CD8-positive, alpha-beta memory T cell (primary cell): ENCODE measurements at regions not wholly inside any gene's neighbourhood (a gene's known extent, or its start where the extent isn't known, plus 50 kb on each side); places are given as distances from the start of the nearest gene placed in this dataset.
A peak's percentile ranks its signal among the peaks of the same experiment; 100 is the strongest.

Experiments
- CTCF ChIA-PET: fragments of 350-600 bp; sonication (Branson Sonifier 250); formaldehyde crosslinking; loops from one replicate; lab custom pipeline; 2021; ENCODE audit warnings: antibody characterized with exemption; lab: Charles Lee
- POLR2A ChIA-PET: fragments of 350-600 bp; sonication (Branson Sonifier 250); formaldehyde crosslinking; loops from one replicate; lab custom pipeline; 2021; ENCODE audit warnings: antibody characterized with exemption; lab: Charles Lee
- DNase-seq, 5 donors: peaks; one replicate each; pipeline versions ENCODE4 v3.0.0 to v3.0.0-alpha.2; 2020 to 2022; ENCODE audit warnings: mixed read lengths in 1 of 5
- H3K27ac ChIP-seq: one replicate; pipeline ENCODE4 v1.7.0; 2013; ENCODE audit warnings: low read depth, mild to moderate bottlenecking, low read length, moderate library complexity
- H3K27me3 ChIP-seq: 2 replicates; pipeline ENCODE4 v1.7.0; 2013; ENCODE audit warnings: low read length, mild to moderate bottlenecking; ENCODE audit not compliant: insufficient read depth, poor library complexity, severe bottlenecking
- H3K36me3 ChIP-seq: 2 replicates; pipeline ENCODE4 v1.7.0; 2013; ENCODE audit warnings: mild to moderate bottlenecking, low read length, moderate library complexity; ENCODE audit not compliant: insufficient read depth
- H3K4me1 ChIP-seq: 2 replicates; pipeline ENCODE4 v1.7.0; 2013; ENCODE audit warnings: mild to moderate bottlenecking, low read length, moderate library complexity; ENCODE audit not compliant: insufficient read depth
- H3K4me3 ChIP-seq: 2 replicates; pipeline ENCODE4 v1.7.0; 2013; ENCODE audit warnings: mild to moderate bottlenecking, low read length
- H3K9me3 ChIP-seq: 2 replicates; pipeline ENCODE4 v1.7.0; 2013; ENCODE audit warnings: mild to moderate bottlenecking, low read length
- H3K27ac Mint-ChIP-seq, 8 donors: one replicate each; pipeline ENCODE4 v1.8.0; 2020 to 2021; ENCODE audit warnings: mixed read lengths in 8 of 8, mild to moderate bottlenecking in 6 of 8, inconsistent platforms in 3 of 8, moderate library complexity in 3 of 8
- H3K27me3 Mint-ChIP-seq, 2 donors: one replicate each; pipeline ENCODE4 v1.8.0; 2020 to 2021; ENCODE audit warnings: mixed read lengths in 2 of 2, mild to moderate bottlenecking in 1 of 2, moderate library complexity in 1 of 2
- H3K36me3 Mint-ChIP-seq, 3 donors: one replicate each; pipeline ENCODE4 v1.8.0; 2020 to 2021; ENCODE audit warnings: mixed read lengths in 3 of 3, inconsistent platforms in 1 of 3, mild to moderate bottlenecking in 1 of 3
- H3K4me1 Mint-ChIP-seq, 3 donors: one replicate each; pipeline ENCODE4 v1.8.0; 2020 to 2021; ENCODE audit warnings: mixed read lengths in 3 of 3, inconsistent platforms in 1 of 3, mild to moderate bottlenecking in 1 of 3
- H3K4me3 Mint-ChIP-seq, 7 donors: one replicate each; pipeline ENCODE4 v1.8.0; 2020 to 2021; ENCODE audit warnings: mixed read lengths in 7 of 7, mild to moderate bottlenecking in 6 of 7, moderate library complexity in 4 of 7, inconsistent platforms in 2 of 7
- H3K9me3 Mint-ChIP-seq, 5 donors: one replicate each; pipeline ENCODE4 v1.8.0; 2020 to 2022; ENCODE audit warnings: mixed read lengths in 5 of 5, mild to moderate bottlenecking in 3 of 5, moderate library complexity in 2 of 5, inconsistent platforms in 1 of 5

DNA sequence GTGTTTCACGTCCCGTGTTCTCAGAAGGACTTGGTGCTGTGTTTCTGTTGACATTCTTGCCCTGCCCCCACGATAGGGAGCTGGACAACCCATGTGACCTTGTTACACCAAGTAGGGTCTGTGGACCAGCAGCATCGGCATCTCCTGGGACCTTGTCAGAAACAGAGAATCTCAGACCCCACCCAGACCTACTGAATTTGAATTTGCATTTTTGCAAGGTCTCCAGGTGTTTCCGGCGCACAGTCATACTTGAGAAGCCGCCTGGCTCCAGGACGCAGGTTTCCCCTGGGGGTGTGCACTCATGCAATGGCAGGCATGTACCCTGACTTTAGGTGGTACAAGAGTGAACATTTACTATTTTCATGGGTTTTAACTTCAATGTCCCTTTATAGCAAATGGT is 117.9 kb downstream of the TLE3 start:
- Mint-ChIP-seq H3K27me3 (peaks cover 32 to 62% of the 10 kb centered on the region in 2 donors), H3K36me3 (no peaks in the 10 kb centered on the region), H3K4me1 (no peaks in the 10 kb centered on the region), H3K9me3 (peaks cover 0 to 1% (median 0%) of the 10 kb centered on the region in 5 donors), H3K27ac (no peak overlapping the region), H3K4me3 (no peak overlapping the region)
- no peak overlapping the region for H3K4me3 ChIP-seq
- no peak overlapping the region for H3K27ac ChIP-seq
- ChIA-PET CTCF (no interaction called here), POLR2A (no interaction called here)
- DNase-seq, result peak in 1 of 5 donors; percentile 1
- H3K9me3 ChIP-seq, result no peaks in the 10 kb centered on the region
- H3K27me3 ChIP-seq, result peaks cover 3% of the 10 kb centered on the region
- H3K36me3 ChIP-seq, result no peaks in the 10 kb centered on the region
- H3K4me1 ChIP-seq, result no peaks in the 10 kb centered on the region

DNA sequence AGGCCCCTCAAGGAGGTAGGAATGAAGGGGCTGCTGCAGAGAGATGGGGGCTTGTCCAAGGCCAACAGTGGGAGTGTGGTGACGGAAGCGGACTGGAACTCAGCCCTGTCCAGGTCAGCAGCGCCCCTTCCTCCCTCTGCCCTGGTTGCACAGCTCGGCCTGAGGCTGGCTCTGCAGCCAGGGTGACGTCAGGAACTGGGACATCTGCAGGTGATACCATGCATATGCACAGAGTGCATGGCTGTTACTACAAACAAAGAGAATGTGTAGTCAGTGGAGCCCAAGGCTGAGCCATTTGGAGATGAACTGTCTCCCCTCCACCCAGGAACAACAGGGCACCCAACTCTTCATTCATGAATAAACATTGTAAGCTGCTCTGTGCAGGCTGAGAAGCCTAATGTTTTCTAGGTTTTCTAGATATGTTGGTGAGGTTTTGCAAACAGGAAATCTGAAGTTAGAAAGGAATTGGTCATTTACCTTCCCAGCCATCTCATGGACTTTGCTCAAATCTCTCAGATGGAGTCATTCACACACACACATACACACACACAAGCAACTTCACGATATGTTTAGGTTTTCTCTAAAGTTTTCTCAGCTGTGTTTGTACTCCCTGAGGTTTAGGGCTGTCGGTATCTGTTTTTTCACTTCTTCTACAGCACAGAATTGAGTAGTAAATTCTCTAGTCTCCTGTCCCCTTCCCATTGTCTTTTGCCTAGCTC is 117.2 kb downstream of the TLE3 start:
- Histone ChIP-seq H3K27me3 (peaks cover 3% of the 10 kb centered on the region), H3K4me1 (no peaks in the 10 kb centered on the region), H3K4me3 (no peak overlapping the region), H3K9me3 (no peaks in the 10 kb centered on the region), H3K36me3 (no peaks in the 10 kb centered on the region), H3K27ac (no peak overlapping the region)
- Mint-ChIP-seq H3K4me1 (no peaks in the 10 kb centered on the region), H3K27ac (no peak overlapping the region), H3K27me3 (peaks cover 37 to 62% of the 10 kb centered on the region in 2 donors), H3K36me3 (no peaks in the 10 kb centered on the region), H3K4me3 (no peak overlapping the region), H3K9me3 (peaks cover 0 to 1% (median 0%) of the 10 kb centered on the region in 5 donors)
- no peak for DNase-seq
- ChIA-PET POLR2A (no interaction called here), CTCF (no interaction called here)

DNA sequence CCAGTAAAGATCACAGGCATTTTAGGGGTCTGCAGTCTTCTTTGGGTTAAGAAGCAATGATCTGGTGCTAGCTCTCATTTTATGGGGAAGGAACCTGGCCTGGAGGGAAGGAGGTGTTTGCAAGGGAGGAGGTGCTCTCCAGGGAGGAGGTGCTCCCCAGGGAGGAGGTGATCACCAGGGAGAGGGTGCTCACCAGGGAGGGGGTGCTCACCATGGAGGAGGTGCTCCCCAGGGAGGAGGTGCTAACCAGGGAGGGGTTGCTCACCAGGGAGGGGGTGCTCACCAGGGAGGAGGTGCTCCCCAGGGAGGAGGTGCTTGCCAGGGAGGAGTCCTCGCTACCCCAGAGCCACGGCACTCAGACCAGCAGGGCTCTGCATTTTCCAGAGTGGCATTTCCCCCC is 115.7 kb downstream of the TLE3 start:
- ChIA-PET CTCF (no interaction called here), POLR2A (no interaction called here)
- H3K27me3 Mint-ChIP-seq, result peaks cover 32 to 67% of the 10 kb centered on the region in 2 donors
- H3K4me1 Mint-ChIP-seq, result no peaks in the 10 kb centered on the region
- no peaks in the 10 kb centered on the region for H3K36me3 Mint-ChIP-seq
- no peaks in the 10 kb centered on the region for H3K9me3 ChIP-seq
- H3K27me3 ChIP-seq, result peaks cover 3% of the 10 kb centered on the region
- no peak overlapping the region for H3K27ac ChIP-seq
- H3K27ac Mint-ChIP-seq, result no peak overlapping the region
- no peak overlapping the region for H3K4me3 Mint-ChIP-seq
- no peak for DNase-seq
- H3K9me3 Mint-ChIP-seq, result no peaks in the 10 kb centered on the region
- no peak overlapping the region for H3K4me3 ChIP-seq
- no peaks in the 10 kb centered on the region for H3K4me1 ChIP-seq
- no peaks in the 10 kb centered on the region for H3K36me3 ChIP-seq

DNA sequence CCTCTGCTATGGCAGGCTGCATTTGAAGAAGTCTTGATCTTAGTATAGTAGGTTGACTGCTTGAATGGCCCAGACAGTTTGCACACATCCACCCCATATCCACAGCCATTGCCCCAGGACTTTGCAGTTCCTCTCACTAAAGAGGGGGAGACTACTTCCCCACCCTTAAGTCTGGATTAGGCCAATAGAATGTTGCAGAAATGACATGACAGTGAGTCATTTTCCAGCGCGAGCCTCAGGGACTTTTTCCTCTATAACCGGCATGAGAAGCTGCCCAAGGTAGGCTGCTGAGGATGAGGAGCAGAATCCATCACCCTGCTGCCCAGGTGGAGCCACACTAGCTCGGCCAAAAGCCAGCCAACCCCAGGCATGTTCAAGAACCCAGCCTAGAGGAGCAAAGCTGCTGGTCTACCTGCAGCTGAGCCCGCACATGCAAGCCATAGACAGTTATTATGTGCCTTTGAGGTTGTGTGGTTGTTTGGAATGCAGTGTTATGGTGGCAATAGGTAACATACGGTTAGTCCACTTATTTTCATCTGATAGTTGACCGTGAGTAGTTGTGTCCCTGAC is 113.9 kb downstream of the TLE3 start:
- H3K27ac Mint-ChIP-seq, result no peak overlapping the region
- ChIA-PET CTCF (no interaction called here), POLR2A (no interaction called here)
- no peak overlapping the region for H3K4me3 Mint-ChIP-seq
- H3K27me3 Mint-ChIP-seq, result peaks cover 38 to 67% of the 10 kb centered on the region in 2 donors
- no peaks in the 10 kb centered on the region for H3K9me3 ChIP-seq
- no peaks in the 10 kb centered on the region for H3K4me1 Mint-ChIP-seq
- H3K27me3 ChIP-seq, result peaks cover 3% of the 10 kb centered on the region
- H3K9me3 Mint-ChIP-seq, result no peaks in the 10 kb centered on the region
- H3K36me3 Mint-ChIP-seq, result no peaks in the 10 kb centered on the region
- H3K4me1 ChIP-seq, result no peaks in the 10 kb centered on the region
- no peak overlapping the region for H3K27ac ChIP-seq
- H3K4me3 ChIP-seq, result no peak overlapping the region
- no peaks in the 10 kb centered on the region for H3K36me3 ChIP-seq
- DNase-seq, result no peak

DNA sequence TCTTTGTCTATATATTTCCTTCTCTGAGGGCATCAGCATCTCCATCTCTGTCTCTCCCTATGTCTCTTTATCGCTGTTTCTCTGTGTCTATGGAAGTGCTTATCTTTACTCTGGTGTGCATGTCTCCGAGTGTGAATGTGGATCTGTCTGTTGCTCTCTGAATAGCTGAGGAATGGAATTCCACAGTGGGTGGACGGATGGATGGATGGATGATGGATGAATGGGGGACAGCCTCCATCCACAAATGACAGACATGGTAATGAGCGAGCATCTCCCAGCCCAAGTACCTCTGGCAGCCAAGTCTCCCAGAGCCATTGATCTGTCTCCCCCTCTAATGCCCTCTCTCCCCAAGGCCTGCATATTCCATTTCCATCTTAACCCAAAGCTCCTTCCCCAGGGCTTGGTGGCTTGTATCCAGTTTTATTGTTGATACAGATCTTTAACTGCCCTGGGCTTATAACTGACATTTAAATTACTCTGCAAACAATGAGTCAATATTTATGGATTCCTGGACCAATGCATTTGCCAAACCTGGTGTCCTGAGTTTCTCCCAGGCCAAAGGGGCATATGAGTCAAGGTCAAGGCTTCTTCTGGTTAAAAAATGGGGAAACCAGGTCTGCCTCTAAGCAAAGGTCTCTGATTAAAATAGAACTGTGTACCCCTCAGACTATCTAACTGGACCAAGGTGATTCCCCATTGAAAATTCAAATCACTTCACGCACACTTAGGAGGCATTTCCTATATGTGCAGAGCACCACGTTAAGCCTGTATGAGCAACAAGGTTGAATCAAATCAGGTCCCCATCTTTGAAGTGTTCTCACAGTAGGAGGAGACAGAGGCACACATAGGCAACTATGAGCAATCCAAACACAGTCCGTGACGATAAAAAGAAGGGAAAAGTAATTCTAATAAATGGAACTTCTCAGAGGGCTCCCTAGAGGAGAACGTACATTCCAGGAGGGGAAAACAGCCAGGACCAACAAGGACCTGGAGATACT is 109.9 kb downstream of the TLE3 start:
- DNase-seq, result no peak
- Histone ChIP-seq H3K36me3 (no peaks in the 10 kb centered on the region), H3K4me3 (no peak overlapping the region), H3K27ac (no peak overlapping the region), H3K9me3 (no peaks in the 10 kb centered on the region), H3K27me3 (peaks cover 3% of the 10 kb centered on the region), H3K4me1 (no peaks in the 10 kb centered on the region)
- Mint-ChIP-seq H3K27me3 (peaks cover 25 to 53% of the 10 kb centered on the region in 2 donors), H3K4me1 (no peaks in the 10 kb centered on the region), H3K4me3 (no peak overlapping the region), H3K9me3 (no peaks in the 10 kb centered on the region), H3K36me3 (no peaks in the 10 kb centered on the region), H3K27ac (peak overlapping the region in 1 of 8 donors; percentile 52)
- ChIA-PET CTCF (no interaction called here), POLR2A (no interaction called here)

DNA sequence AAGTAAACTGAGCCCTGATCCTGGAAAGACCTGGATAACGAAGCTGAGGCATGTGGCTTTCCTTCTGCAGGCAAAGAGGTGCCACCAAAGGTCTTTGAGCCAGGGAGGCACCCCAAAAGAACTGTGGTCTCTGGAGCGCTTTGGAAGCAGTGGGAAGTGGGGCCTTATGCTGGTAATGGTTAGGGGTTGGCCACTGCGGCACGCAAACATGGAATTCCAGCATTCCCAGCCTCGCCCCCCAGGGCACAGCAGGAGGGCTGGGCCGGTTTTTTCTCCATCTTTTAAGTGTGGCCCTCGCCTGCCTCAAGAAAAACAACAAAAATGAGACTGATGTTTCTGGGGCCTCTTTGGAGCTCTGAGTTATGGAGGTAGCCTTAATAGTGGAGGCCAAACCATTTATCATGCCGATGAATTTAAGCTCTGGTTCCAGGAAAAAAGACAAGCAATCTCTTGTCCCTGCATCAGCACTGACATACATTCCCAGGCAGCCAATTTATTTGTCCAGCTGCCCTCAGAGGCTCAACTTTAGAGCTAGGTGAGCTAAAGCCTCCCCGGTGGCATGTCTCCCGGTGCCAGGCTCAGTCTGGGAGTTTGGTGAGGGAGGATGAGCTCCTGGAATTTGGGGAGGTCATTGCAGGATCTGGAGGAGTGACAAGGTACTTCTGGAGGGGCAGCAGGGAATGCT is 109.0 kb downstream of the TLE3 start:
- CTCF ChIA-PET, result no interaction called here
- no peaks in the 10 kb centered on the region for H3K4me1 ChIP-seq
- H3K27me3 ChIP-seq, result peaks cover 3% of the 10 kb centered on the region
- no peak overlapping the region for H3K4me3 Mint-ChIP-seq
- H3K27ac ChIP-seq, result no peak overlapping the region
- POLR2A ChIA-PET, result no interaction called here
- H3K4me1 Mint-ChIP-seq, result no peaks in the 10 kb centered on the region
- H3K27ac Mint-ChIP-seq, result no peak overlapping the region
- no peak overlapping the region for H3K4me3 ChIP-seq
- no peaks in the 10 kb centered on the region for H3K36me3 ChIP-seq
- H3K27me3 Mint-ChIP-seq, result peaks cover 19 to 44% of the 10 kb centered on the region in 2 donors
- no peak for DNase-seq
- no peaks in the 10 kb centered on the region for H3K36me3 Mint-ChIP-seq
- no peaks in the 10 kb centered on the region for H3K9me3 ChIP-seq
- no peaks in the 10 kb centered on the region for H3K9me3 Mint-ChIP-seq

DNA sequence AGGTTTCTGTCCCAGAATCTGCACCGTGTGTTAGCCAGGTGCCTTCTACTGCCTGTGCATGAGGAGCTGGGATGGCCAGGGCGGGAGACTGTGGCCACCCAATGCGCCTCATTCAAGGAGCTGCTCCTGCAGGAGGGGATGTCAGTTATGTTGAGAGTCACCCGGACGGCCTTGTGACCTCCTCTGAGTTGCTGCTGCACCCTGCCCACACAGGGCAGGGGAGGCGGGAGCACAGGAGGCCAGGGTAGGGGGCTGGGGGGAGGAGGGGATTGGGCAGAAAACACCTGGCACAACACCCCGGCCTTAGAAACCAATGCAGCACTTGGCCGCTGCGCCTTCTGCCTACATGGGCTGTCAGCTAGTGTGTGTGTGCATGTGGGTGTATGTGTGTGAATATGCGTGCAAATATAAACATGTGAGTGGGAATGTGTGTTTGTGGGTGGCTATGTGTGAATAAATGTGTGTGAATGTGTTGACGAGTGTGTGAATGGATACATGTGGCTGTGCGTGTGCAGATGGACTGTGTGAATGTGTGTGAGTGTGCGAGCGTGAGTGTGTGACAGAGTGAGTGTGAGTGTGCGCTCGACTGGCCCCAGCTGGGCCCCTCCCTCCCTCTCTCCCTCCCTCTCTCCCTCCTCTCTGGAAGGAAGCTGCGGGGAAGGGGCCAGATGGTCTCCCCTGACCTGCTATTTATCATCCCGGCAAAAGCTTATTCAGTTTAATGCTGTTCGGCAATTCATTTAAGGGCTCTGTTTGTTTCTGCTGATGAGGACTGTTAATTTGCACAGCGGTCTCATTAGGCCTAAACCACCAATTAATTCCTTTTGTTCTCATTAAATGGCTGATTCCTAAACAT is 106.9 kb downstream of the TLE3 start:
- H3K4me3 ChIP-seq, result no peak overlapping the region
- H3K36me3 ChIP-seq, result no peaks in the 10 kb centered on the region
- ChIA-PET CTCF (no interaction called here), POLR2A (no interaction called here)
- no peaks in the 10 kb centered on the region for H3K4me1 Mint-ChIP-seq
- H3K27ac ChIP-seq, result no peak overlapping the region
- H3K4me1 ChIP-seq, result no peaks in the 10 kb centered on the region
- DNase-seq, result no peak
- H3K9me3 Mint-ChIP-seq, result no peaks in the 10 kb centered on the region
- H3K9me3 ChIP-seq, result no peaks in the 10 kb centered on the region
- no peak overlapping the region for H3K27ac Mint-ChIP-seq
- H3K27me3 Mint-ChIP-seq, result peaks cover 11 to 29% of the 10 kb centered on the region in 2 donors
- H3K36me3 Mint-ChIP-seq, result no peaks in the 10 kb centered on the region
- no peak overlapping the region for H3K4me3 Mint-ChIP-seq
- no peaks in the 10 kb centered on the region for H3K27me3 ChIP-seq
